ENCODE measurements at regions not wholly inside any gene's neighbourhood (a gene's known extent, or its start where the extent isn't known, plus 50 kb on each side); places are given as distances from the start of the nearest gene placed in this dataset.

DNA sequence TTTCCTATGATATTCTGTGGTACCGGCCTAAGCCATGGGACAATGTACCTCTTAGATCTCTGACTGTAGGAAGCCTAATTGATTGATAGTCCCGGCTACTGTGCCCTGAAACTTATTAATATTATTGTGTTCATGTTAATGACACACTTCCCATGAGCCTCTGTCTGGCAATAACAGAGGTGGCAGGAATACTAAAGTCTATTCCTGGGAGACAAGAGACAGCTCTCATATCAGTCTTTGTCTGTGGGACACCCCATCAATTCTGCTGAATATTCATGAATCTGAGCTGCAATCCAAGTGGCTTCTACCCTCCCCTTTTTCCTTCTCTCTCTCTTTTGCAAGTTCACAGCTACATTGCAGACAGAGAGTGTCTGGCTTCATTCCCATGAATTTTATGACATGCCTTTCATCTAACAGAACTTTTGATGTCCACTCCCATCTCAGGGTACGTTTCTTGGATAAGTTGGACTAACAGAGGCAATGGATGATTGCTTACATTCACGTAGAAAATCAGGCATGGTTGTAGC is 907.5 kb downstream of the ZPLD1 start:
- Histone ChIP-seq H3K9me3 (ENCODE audit: low read depth) (no peaks in the 10 kb centered on the region), H3K36me3 (no peaks in the 10 kb centered on the region), H3F3A (ENCODE audit: low read depth) (no peaks in the 10 kb centered on the region), H3K4me3 (no peak overlapping the region), H3K4me2 (no peak overlapping the region), H3K79me2 (ENCODE audit: low read depth) (no peaks in the 10 kb centered on the region), H4K20me1 (ENCODE audit: low read depth) (no peaks in the 10 kb centered on the region), H3K9ac (no peak overlapping the region), H3K27me3 (no peaks in the 10 kb centered on the region), H3K4me1 (no peaks in the 10 kb centered on the region), H3K27ac (no peak overlapping the region), H2AFZ (replicated peaks) (no peak overlapping the region)
- no peak for DNase-seq (ENCODE audit: low spot score)
- TF ChIP-seq EZH2 (IDR thresholded peaks at IDR 0.05) (no peak), EZH2phosphoT487 (IDR thresholded peaks at IDR 0.05) (no peak)
- TF ChIP-seq, protein P1, sequence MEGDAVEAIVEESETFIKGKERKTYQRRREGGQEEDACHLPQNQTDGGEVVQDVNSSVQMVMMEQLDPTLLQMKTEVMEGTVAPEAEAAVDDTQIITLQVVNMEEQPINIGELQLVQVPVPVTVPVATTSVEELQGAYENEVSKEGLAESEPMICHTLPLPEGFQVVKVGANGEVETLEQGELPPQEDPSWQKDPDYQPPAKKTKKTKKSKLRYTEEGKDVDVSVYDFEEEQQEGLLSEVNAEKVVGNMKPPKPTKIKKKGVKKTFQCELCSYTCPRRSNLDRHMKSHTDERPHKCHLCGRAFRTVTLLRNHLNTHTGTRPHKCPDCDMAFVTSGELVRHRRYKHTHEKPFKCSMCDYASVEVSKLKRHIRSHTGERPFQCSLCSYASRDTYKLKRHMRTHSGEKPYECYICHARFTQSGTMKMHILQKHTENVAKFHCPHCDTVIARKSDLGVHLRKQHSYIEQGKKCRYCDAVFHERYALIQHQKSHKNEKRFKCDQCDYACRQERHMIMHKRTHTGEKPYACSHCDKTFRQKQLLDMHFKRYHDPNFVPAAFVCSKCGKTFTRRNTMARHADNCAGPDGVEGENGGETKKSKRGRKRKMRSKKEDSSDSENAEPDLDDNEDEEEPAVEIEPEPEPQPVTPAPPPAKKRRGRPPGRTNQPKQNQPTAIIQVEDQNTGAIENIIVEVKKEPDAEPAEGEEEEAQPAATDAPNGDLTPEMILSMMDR (IDR thresholded peaks at IDR 0.05) = no peak
- no peaks in the 10 kb centered on the region for H3K9me3 Mint-ChIP-seq
- no peak overlapping the region for H3K27ac Mint-ChIP-seq
- no peaks in the 10 kb centered on the region for H3K36me3 Mint-ChIP-seq
- H3K4me3 Mint-ChIP-seq = no peak overlapping the region
- H3K27me3 Mint-ChIP-seq (ENCODE audit: insufficient read depth, low read depth) = no peaks in the 10 kb centered on the region
- H3K4me1 Mint-ChIP-seq = peaks cover 3% of the 10 kb centered on the region

DNA sequence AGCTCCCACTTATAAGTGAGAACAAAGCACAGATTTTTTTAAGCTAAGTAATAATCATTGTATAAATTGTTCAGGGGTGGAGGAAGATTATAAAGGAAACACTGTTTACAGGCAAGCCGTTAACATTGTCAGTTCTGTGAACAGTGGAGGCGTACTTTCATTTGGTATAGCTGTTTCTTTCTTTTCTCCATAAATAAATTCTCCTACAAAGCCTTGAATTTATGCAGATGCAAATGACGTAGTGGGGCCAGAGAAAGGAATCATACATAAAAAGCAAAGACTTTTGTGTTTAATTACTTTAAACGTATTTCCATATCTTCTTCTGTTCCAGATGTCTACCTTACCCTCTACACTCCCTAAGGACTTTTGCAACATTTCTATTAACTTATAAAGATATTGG is 914.9 kb downstream of the ZPLD1 start:
- H3K4me1 ChIP-seq = no peaks in the 10 kb centered on the region
- no peak overlapping the region for H3K27ac ChIP-seq
- H3K9ac ChIP-seq = no peak overlapping the region
- Mint-ChIP-seq H3K4me3 (no peak overlapping the region), H3K27me3 (ENCODE audit: insufficient read depth, low read depth) (no peaks in the 10 kb centered on the region), H3K9me3 (no peaks in the 10 kb centered on the region), H3K4me1 (no peaks in the 10 kb centered on the region), H3K27ac (no peak overlapping the region), H3K36me3 (no peaks in the 10 kb centered on the region)
- H3K36me3 ChIP-seq = no peaks in the 10 kb centered on the region
- TF ChIP-seq EZH2 (IDR thresholded peaks at IDR 0.05) (no peak), EZH2phosphoT487 (IDR thresholded peaks at IDR 0.05) (no peak)
- TF ChIP-seq, protein P1 (IDR thresholded peaks at IDR 0.05) = no peak
- H3K4me2 ChIP-seq = no peak overlapping the region
- H4K20me1 ChIP-seq (ENCODE audit: low read depth) = no peaks in the 10 kb centered on the region
- H3K79me2 ChIP-seq (ENCODE audit: low read depth) = no peaks in the 10 kb centered on the region
- H3K4me3 ChIP-seq = no peak overlapping the region
- no peak for DNase-seq (ENCODE audit: low spot score)
- H3K9me3 ChIP-seq (ENCODE audit: low read depth) = no peaks in the 10 kb centered on the region
- H3K27me3 ChIP-seq = no peaks in the 10 kb centered on the region
- H3F3A ChIP-seq (ENCODE audit: low read depth) = no peaks in the 10 kb centered on the region
- no peak overlapping the region for H2AFZ ChIP-seq (replicated peaks)

DNA sequence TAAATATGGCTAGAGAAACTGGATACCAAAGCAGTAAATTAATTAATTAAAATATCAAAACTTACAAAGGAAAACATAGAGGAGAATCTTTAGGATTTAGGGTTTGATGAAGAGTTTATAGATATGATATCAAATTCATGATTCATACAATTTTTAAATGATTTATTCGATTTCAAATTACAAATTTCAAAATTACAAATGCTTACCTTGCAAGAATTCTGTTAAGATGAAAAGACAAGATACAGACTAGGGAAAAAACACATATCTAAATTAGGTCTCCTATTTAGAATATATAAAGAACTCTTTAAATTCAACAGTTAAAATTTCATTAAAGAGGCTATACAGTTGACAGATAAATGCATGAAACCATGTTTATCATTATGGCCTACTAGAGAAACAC is 930.7 kb downstream of the ZPLD1 start:
- H3K27me3 ChIP-seq = no peaks in the 10 kb centered on the region
- no peak overlapping the region for H3K27ac ChIP-seq
- H3F3A ChIP-seq (ENCODE audit: low read depth) = no peaks in the 10 kb centered on the region
- H3K36me3 Mint-ChIP-seq = no peaks in the 10 kb centered on the region
- no peaks in the 10 kb centered on the region for H4K20me1 ChIP-seq (ENCODE audit: low read depth)
- H3K4me2 ChIP-seq = no peak overlapping the region
- no peaks in the 10 kb centered on the region for H3K79me2 ChIP-seq (ENCODE audit: low read depth)
- H3K4me1 ChIP-seq = no peaks in the 10 kb centered on the region
- no peaks in the 10 kb centered on the region for H3K36me3 ChIP-seq
- no peak overlapping the region for H3K27ac Mint-ChIP-seq
- no peak overlapping the region for H2AFZ ChIP-seq (replicated peaks)
- TF ChIP-seq EZH2phosphoT487 (IDR thresholded peaks at IDR 0.05) (no peak), EZH2 (IDR thresholded peaks at IDR 0.05) (no peak)
- TF ChIP-seq, protein P1 (IDR thresholded peaks at IDR 0.05) = no peak
- H3K9ac ChIP-seq = no peak overlapping the region
- no peaks in the 10 kb centered on the region for H3K4me1 Mint-ChIP-seq
- H3K4me3 ChIP-seq = no peak overlapping the region
- H3K9me3 Mint-ChIP-seq = no peaks in the 10 kb centered on the region
- H3K9me3 ChIP-seq (ENCODE audit: low read depth) = no peaks in the 10 kb centered on the region
- H3K4me3 Mint-ChIP-seq = no peak overlapping the region
- no peaks in the 10 kb centered on the region for H3K27me3 Mint-ChIP-seq (ENCODE audit: insufficient read depth, low read depth)
- DNase-seq (ENCODE audit: low spot score) = no peak

Data from neural progenitor cell (in vitro differentiated cells).